Adrenal gland (tissue), 5 donors: ENCODE measurements at regions not wholly inside any gene's neighbourhood (a gene's known extent, or its start where the extent isn't known, plus 50 kb on each side); places are given as distances from the start of the nearest gene placed in this dataset.

Experiments used
- POLR2A ChIP-seq, 2 donors: fragments of 450-650 bp; IDR thresholded peaks; one replicate each; pipeline ENCODE4 v1.6.1; 2017; ENCODE audit warnings: antibody characterized with exemption in 2 of 2, mild to moderate bottlenecking in 2 of 2, moderate library complexity in 1 of 2
- TF ChIP-seq, protein P1 (sequence below), 6 experiments: fragments of 450-650 bp in 4 of 6; fragments of 200-600 bp in 2 of 6; sonication (generic) in 1 of 6; IDR thresholded peaks; 1 replicate in 5 of 6; 2 replicates in 1 of 6; pipeline versions ENCODE4 v1.5.1 to v1.8.0; 2016 to 2021; ENCODE audit warnings: antibody characterized with exemption in 6 of 6, mild to moderate bottlenecking in 2 of 6, moderate library complexity in 1 of 6
- donor health status: DM: no; HTN: no; CAD: no.

DNA sequence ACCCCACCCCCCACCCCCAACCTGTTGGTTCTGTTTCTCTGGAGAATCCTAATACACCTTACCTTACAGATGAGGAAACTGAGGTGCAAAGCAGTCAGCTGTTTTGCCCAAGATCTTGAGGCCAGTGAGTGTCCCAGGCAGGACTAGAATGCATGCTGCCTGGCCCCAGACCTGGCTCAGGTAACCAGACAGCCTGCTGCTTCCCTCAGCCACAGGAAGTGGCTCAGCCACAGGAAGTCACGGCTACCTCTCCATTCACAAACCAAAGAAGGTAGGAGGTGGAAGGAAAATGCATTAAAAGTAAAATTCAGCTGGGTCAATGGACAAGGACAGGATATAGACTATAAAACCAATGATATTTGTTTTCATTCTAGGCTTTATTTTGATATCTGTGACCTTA, 517.6 kb downstream of the CD83 start:
- TF ChIP-seq, protein P1, sequence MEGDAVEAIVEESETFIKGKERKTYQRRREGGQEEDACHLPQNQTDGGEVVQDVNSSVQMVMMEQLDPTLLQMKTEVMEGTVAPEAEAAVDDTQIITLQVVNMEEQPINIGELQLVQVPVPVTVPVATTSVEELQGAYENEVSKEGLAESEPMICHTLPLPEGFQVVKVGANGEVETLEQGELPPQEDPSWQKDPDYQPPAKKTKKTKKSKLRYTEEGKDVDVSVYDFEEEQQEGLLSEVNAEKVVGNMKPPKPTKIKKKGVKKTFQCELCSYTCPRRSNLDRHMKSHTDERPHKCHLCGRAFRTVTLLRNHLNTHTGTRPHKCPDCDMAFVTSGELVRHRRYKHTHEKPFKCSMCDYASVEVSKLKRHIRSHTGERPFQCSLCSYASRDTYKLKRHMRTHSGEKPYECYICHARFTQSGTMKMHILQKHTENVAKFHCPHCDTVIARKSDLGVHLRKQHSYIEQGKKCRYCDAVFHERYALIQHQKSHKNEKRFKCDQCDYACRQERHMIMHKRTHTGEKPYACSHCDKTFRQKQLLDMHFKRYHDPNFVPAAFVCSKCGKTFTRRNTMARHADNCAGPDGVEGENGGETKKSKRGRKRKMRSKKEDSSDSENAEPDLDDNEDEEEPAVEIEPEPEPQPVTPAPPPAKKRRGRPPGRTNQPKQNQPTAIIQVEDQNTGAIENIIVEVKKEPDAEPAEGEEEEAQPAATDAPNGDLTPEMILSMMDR (IDR thresholded peaks at IDR 0.05): no peak
- no peak for TF ChIP-seq POLR2A (IDR thresholded peaks at IDR 0.05)
